Renal cortex interstitium (tissue), 11 donors: ENCODE measurements at regions not wholly inside any gene's neighbourhood (a gene's known extent, or its start where the extent isn't known, plus 50 kb on each side); places are given as distances from the start of the nearest gene placed in this dataset.
"Not testable (repeated sequence)": the region's sequence is repeated elsewhere in the genome, so short reads cannot be mapped to it uniquely, and the experiment has no call there.

Experiments
- DNase-seq, 11 donors: peaks; one replicate each; pipeline ENCODE4 v3.0.0-alpha.2; 2013; ENCODE audit warnings: low read depth in 9 of 11, low spot score in 4 of 11; ENCODE audit errors: extremely low read depth in 1 of 11

DNA sequence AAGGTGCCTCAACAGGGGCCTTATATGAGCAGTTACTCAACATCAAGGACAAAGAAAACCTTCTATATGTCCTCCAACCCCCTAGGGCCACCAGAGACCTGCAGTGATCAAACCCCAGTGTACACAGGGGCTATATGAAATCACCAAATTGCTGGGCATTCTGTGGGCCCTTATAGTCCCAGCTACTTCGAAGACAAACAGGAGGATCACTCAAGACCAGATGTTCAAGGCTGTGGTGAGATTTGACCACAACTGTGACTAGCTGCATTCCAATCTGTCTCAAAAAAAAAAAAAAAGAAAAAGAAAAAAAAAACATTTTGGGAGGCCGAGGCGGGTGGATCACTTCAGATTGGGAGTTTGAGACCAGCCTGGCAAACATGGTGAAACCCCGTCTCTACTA, 51.0 kb upstream of the PRB2 start:
- no peak for DNase-seq

DNA sequence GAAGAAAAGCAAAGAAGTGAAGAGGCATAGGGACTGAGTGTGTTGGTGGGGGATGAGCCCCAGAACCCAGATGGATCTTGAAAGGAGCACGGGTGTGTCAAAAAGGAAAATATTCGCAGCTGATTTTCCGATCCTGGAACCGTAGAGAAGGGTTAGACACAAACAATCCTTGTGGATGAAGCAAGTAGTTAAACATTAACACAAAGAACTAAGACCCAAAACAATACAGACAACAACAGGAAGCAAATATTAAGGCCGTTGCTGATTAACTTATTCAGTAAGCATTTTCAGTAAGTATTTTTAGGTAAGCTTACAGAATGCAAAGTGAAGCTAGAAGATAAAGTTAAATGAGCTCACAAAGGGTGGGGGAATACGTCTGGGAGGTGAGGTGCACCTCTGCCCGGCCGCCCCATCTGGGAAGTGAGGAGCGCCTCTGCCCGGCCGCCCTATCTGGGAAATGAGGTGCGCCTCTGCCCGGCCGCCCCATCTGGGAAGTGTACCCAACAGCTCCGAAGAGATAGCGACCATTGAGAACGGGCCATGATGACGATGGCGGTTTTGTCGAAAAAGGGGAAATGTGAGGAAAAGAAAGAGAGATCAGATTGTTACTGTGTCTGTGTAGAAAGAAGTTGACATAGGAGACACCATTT, 62.8 kb upstream of the PRB2 start:
- DNase-seq = no peak

- peak in 1 of 11 donors; percentile 0 for DNase-seq
Measured at GRCh38 chr12:11460343-11461023, 65.1 kb upstream of the PRB2 start.

DNA sequence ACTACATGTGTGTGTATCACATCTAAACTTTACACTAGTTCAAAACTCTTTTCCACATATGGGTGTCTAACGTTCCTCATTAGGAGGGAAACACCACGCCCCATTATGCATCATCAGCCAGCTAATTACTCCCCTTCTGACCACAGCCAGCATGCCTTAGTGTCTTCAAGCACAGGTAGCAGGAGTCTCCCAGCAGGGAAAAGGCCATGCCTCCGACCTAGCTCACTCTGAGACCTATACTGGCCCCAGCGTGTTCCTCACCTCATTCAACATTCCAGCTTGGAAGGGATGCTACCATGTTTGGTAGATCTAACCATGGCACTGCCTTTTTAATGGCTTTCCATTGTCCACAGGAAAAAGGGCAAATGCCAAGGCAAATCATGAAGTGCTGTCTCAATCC, 66.1 kb upstream of the PRB2 start:
- DNase-seq = no peak

DNA sequence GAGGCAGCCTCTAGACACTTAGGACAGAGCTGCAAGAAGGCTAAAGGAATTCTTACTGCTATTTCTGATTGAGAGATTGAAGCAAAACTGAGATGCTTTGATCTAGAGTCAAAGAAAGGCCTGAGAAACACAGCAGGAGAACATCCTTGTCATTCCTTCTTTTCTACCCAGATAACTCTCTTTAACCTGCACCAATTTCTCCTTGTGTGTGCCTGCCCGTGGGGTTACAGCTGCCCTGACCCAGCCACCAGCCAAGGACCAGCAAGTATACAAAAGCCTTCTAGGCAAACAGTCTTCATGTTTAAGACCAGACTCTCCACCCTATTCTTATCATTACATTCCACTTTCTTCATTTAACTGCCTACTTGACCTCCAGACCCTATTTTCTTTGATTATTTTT, 81.7 kb upstream of the PRB2 start:
- DNase-seq = no peak

DNA sequence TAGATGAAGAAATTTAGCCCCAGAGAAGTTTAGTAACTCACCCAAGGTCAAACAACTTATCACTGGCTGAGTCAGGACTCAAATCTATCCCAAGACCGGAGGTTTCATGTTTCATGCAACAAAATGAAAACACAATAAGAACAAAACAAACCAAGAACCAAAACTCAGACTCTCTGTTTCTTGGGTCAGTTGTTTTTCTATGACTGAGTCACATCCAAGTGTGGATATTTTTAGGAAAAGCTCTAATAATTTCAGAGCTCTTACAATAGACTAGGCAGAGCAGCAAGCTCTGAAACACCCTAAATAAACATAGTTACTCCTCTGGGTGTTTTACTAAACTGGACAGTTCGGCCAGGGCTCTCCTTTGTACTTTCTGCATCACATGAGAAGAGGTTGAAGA, 87.6 kb upstream of the PRB2 start:
- DNase-seq = no peak

DNA sequence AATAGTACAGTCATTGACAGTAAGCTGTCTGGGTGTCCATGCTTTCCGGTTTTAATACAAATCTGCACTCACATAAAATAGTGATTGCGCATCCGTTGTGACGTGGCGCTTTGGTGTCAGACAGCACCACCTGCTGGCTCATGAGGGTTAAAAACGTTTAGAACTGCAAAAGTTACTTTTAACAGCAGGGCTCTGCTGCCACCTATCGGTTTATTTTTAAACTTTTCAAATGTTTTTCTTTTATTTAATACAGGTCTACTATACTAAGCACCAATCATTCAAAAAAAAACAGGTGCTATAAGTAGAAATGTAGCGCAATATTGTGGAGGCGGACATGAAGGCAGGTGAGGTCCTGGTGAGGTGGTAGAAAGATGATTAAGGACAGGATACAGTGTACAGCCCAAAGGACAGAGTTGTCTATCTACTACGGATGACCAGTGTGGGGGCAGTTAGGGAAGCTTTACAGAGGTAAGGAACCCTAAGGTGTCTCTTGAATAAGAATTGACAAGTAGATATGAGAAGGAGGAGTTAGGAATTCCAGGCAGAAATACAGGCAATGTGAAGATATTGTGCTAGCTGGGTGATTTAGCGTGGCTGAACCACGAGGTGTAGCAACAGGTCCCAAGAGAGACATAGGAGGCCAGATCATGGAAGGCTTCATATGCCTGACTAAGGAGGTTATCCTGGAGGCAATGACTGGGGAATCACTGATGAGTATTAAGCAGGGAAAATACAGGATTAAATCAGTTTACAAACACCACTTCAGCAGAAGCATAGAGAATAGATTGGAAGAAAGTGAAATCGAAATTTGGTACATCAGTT, 91.5 kb upstream of the PRB2 start:
- DNase-seq = peak; percentile 51 to 82 (median 73)

DNA sequence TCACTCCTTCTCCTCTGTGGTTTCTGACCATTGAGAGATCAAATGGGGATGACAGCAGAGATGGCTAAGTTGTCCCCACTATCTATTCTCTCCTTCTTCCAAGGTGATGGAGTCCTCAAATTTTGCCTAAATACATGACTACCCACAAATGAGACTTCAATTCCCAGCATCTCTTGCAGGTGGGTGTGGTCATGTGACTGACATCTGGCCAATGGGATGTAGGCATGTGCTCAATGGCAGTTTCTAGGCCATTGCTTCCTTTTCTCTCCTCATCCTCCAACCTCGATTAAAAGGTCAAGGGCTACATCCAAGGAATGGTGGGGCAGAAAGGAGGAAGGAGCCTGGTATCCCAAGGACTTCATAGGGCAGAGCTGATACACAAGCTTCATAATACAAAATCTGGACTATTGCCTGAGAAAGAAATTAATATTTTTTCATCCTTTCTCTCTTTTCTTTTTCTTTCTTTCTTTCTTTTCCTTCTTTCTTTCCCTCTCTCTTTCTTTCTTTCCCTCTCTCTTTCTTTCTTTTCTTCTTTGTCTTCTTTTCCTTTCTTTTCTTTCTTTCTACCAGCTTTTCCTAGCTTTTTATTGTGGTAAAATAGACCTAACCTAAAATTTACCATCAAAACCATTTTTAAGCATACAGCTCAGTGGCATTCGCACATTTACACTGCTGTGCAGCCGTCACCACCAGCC, 100.9 kb upstream of the PRB2 start:
- DNase-seq = no peak

DNA sequence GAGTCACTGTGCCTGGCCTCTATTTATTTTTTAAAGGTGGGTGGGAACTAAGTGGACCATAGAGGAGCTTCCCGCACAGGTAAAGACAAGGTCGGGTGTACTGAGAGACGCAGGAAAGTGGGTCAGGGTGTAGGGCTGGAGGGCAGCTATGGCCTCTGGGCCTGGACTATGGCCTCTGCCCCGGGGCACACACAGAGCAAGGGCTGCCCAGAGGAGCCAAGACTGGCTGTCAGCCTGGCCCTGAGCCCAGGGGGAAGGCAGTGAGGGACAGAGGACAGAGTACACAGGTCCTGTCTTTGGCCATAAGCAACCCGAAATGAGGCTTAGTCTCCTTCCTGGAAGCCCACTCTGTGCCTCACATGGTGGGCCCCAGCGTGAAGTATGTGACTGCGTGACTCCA, 102.1 kb upstream of the PRB2 start:
- DNase-seq = no peak

- DNase-seq = no peak
Measured at GRCh38 chr12:11497995-11498394, 102.6 kb upstream of the PRB2 start.

DNA sequence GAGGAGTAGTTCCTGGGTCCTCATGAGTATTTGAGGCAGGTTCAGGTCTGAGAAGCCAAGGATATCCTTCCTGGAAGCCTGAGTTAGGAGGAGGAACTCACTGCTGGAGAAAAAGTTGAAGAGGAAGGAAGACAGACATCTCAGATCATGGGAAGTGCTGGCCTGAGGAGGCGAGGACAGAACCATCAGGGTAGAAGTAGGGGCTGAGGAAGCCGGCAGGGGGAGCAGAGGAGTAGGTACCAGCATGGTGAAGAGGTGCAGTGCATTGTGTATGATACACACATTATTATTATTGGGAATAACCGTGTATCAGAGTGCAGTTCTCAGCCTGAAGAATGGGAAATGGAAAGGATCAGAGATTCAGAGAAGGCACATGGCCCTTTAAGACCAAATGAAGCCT, 103.2 kb upstream of the PRB2 start:
- not testable (repeated sequence) for DNase-seq

DNA sequence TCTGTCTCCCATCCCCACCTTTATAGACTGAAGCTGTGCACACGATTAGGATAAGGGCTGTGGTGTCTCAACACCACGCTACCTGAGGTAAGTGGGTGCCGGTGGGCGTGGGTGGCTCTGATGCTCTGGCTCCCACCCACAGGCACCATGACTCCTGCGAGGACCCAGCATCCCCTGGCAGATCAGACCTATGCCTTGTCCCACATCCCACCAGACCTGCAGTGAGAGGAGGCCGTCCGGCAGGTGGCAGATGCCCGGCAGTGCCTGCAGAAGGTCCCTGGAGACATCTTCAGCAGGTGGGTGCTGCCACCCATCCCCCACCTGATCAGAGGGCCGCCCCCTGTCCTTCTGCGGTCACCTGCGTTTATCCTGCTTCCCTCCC, 104.4 kb upstream of the PRB2 start:
- no peak for DNase-seq

- DNase-seq = peak; percentile 61 to 87 (median 84)
Measured at GRCh38 chr12:11500188-11500860, 105.0 kb upstream of the PRB2 start.

GRCh38 chr12:11500861-11501230, 105.5 kb upstream of the PRB2 start:
- DNase-seq = no peak

- DNase-seq = peak in 1 of 11 donors; percentile 25
Measured at GRCh38 chr12:11508699-11509098, 113.3 kb upstream of the PRB2 start.

GRCh38 chr12:11509326-11509725, 114.0 kb upstream of the PRB2 start:
- no peak for DNase-seq

DNA sequence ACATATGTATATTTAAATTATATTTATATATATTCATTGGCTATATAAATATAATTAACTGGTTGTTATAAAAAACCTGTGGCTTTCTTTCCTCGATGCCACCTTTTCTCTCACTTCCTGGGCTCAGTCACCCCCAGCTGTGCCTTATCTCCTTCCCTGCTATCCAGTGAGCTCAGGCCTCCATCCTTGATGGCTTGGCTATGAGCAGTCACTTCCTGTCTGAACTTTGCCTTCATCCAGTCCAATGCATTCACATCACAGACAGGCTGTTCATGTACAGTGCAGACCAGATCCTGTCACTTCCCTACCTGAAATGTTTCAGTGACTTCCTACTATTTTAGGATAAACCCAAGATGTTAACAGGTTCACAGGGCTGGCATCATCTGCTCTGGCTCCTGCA, 115.3 kb upstream of the PRB2 start:
- DNase-seq = no peak

- no peak for DNase-seq
Measured at GRCh38 chr12:11513288-11513687, 117.9 kb upstream of the PRB2 start.

DNA sequence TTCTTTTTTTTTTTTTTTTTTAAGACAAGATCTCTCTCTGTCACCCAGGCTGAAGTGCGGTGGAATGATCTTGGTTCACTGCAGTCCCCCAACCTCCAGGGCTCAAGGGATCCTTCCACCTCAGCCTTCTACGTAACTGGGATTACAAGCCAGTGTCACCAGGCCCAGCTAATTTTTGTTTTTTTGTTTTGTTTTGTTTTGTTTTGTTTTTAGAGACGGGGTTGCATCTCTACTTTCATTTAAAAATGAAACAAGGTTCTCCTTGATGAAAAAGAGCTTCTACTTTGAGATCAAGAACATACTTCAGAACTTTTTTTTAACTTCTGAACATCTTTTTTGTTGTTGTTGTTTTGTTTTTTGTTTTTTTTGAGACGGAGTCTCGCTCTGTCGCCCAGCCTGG, 121.7 kb upstream of the PRB2 start:
- DNase-seq = no peak
